ENCODE measurements at regions not wholly inside any gene's neighbourhood (a gene's known extent, or its start where the extent isn't known, plus 50 kb on each side); places are given as distances from the start of the nearest gene placed in this dataset.

- DNase-seq (ENCODE audit: low read depth in 3 of 3, low spot score in 2 of 3): no peak
Measured at GRCh38 chr3:23644099-23644498, 161.7 kb upstream of the UBE2E1 start.

GRCh38 chr3:23644676-23645075 is 161.1 kb upstream of the UBE2E1 start:
- no peak for DNase-seq (ENCODE audit: low read depth in 3 of 3, low spot score in 2 of 3)

- DNase-seq (ENCODE audit: low read depth in 3 of 3, low spot score in 2 of 3): no peak
Measured at GRCh38 chr3:23645533-23646183, 160.1 kb upstream of the UBE2E1 start.

GRCh38 chr3:23646184-23646920 is 159.4 kb upstream of the UBE2E1 start:
- DNase-seq (ENCODE audit: low read depth in 3 of 3, low spot score in 2 of 3): no peak

- DNase-seq (ENCODE audit: low read depth in 3 of 3, low spot score in 2 of 3): no peak
Measured at GRCh38 chr3:23647706-23648258, 158.0 kb upstream of the UBE2E1 start.

- DNase-seq (ENCODE audit: low read depth in 3 of 3, low spot score in 2 of 3): no peak
Measured at GRCh38 chr3:23648326-23648995, 157.3 kb upstream of the UBE2E1 start.

GRCh38 chr3:23648996-23649395 is 156.8 kb upstream of the UBE2E1 start:
- DNase-seq (ENCODE audit: low read depth in 3 of 3, low spot score in 2 of 3): no peak

- no peak for DNase-seq (ENCODE audit: low read depth in 3 of 3, low spot score in 2 of 3)
Measured at GRCh38 chr3:23649448-23649847, 156.3 kb upstream of the UBE2E1 start.

GRCh38 chr3:23650371-23651140 is 155.2 kb upstream of the UBE2E1 start:
- DNase-seq (ENCODE audit: low read depth in 3 of 3, low spot score in 2 of 3): no peak

- DNase-seq (ENCODE audit: low read depth in 3 of 3, low spot score in 2 of 3): no peak
Measured at GRCh38 chr3:23653647-23654525, 151.9 kb upstream of the UBE2E1 start.

- DNase-seq (ENCODE audit: low read depth in 3 of 3, low spot score in 2 of 3): no peak
Measured at GRCh38 chr3:23654571-23654970, 151.2 kb upstream of the UBE2E1 start.

- no peak for DNase-seq (ENCODE audit: low read depth in 3 of 3, low spot score in 2 of 3)
Measured at GRCh38 chr3:23655749-23656148, 150.0 kb upstream of the UBE2E1 start.

GRCh38 chr3:23656199-23656598 is 149.6 kb upstream of the UBE2E1 start:
- no peak for DNase-seq (ENCODE audit: low read depth in 3 of 3, low spot score in 2 of 3)

- DNase-seq (ENCODE audit: low read depth in 3 of 3, low spot score in 2 of 3): no peak
Measured at GRCh38 chr3:23656821-23657220, 148.9 kb upstream of the UBE2E1 start.

- no peak for DNase-seq (ENCODE audit: low read depth in 3 of 3, low spot score in 2 of 3)
Measured at GRCh38 chr3:23657647-23658046, 148.1 kb upstream of the UBE2E1 start.

GRCh38 chr3:23659274-23659673 is 146.5 kb upstream of the UBE2E1 start:
- DNase-seq (ENCODE audit: low read depth in 3 of 3, low spot score in 2 of 3): no peak

GRCh38 chr3:23659840-23660430 is 145.8 kb upstream of the UBE2E1 start:
- no peak for DNase-seq (ENCODE audit: low read depth in 3 of 3, low spot score in 2 of 3)

- DNase-seq (ENCODE audit: low read depth in 3 of 3, low spot score in 2 of 3): no peak
Measured at GRCh38 chr3:23662079-23662617, 143.6 kb upstream of the UBE2E1 start.

GRCh38 chr3:23663246-23663645 is 142.5 kb upstream of the UBE2E1 start:
- DNase-seq (ENCODE audit: low read depth in 3 of 3, low spot score in 2 of 3): no peak
